DOHH2 (cell line): ENCODE measurements at regions not wholly inside any gene's neighbourhood (a gene's known extent, or its start where the extent isn't known, plus 50 kb on each side); places are given as distances from the start of the nearest gene placed in this dataset.

ENCODE experiments used
- CTCF ChIP-seq: fragments of 200-600 bp; sonication (generic); IDR thresholded peaks from one replicate; pipeline ENCODE4 v1.5.1; 2014; ENCODE audit warnings: antibody characterized with exemption, mild to moderate bottlenecking, low read depth, low read length; ENCODE audit not compliant: poor library complexity, severe bottlenecking
- EZH2phosphoT487 ChIP-seq: fragments of 200-600 bp; sonication (generic); IDR thresholded peaks from 2 replicates; pipeline ENCODE4 v1.6.1; 2017; ENCODE audit warnings: borderline replicate concordance, mild to moderate bottlenecking, antibody characterized with exemption, low read length, moderate library complexity, mixed read lengths

- no peak for TF ChIP-seq CTCF
- no peak for TF ChIP-seq EZH2phosphoT487
Observed at GRCh38 chr16:87216841-87217275, 100.3 kb downstream of the C16orf95 start.
